ENCODE measurements at regions not wholly inside any gene's neighbourhood (a gene's known extent, or its start where the extent isn't known, plus 50 kb on each side); places are given as distances from the start of the nearest gene placed in this dataset.

GRCh38 chr20:61120595-61121515 is 131.2 kb upstream of the CDH4 start:
- DNase-seq, result no peak

GRCh38 chr20:61121661-61122060 is 130.4 kb upstream of the CDH4 start:
- no peak for DNase-seq

- no peak for DNase-seq
Measured at GRCh38 chr20:61123286-61123685, 128.8 kb upstream of the CDH4 start.

- no peak for DNase-seq
Measured at GRCh38 chr20:61123751-61124368, 128.2 kb upstream of the CDH4 start.

- DNase-seq, result no peak
Measured at GRCh38 chr20:61125076-61125475, 127.0 kb upstream of the CDH4 start.

- DNase-seq, result no peak
Measured at GRCh38 chr20:61125546-61126180, 126.4 kb upstream of the CDH4 start.

- no peak for DNase-seq
Measured at GRCh38 chr20:61126369-61127195, 125.5 kb upstream of the CDH4 start.

- DNase-seq, result no peak
Measured at GRCh38 chr20:61127311-61128039, 124.6 kb upstream of the CDH4 start.

GRCh38 chr20:61128701-61129269 is 123.3 kb upstream of the CDH4 start:
- no peak for DNase-seq

DNA sequence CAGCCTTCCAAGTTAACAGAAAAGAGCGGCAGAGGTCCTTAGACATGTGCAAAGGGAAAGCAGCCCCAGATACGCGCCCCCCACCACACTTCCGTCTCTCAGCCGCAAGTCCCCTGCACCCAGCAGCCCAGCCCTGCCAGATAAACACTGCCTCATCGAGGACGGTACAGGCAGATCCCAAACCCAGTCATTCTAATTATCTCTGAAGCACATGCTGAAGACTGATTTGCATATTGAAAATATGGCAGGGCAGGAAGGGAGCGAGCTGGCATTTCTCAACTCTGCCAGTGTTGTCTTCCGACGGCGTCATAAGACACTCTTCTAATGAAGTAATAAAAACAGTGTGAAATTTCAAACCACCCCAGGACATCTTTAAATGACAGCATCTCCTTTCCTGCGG is 122.8 kb upstream of the CDH4 start:
- no peak for DNase-seq

DNA sequence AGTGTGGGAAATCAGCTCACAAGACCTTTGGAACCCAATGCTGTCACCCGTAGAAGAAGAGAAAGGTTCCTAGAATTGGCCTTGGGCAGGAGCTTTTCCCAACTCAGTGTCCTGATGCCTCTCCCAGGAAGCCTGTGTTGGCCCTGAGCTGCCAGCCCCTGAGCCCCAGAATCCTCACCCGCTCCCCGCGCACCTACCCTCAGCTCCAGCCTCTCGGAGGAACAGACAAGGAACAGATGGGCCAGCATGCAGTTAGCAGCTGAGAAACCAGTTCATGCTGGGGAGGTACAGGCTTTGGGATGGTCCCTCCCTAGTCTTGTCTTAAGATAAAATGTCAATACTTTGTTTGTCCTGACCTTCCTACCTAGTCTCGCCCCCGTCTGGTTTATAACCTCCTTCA is 121.9 kb upstream of the CDH4 start:
- no peak for DNase-seq

DNA sequence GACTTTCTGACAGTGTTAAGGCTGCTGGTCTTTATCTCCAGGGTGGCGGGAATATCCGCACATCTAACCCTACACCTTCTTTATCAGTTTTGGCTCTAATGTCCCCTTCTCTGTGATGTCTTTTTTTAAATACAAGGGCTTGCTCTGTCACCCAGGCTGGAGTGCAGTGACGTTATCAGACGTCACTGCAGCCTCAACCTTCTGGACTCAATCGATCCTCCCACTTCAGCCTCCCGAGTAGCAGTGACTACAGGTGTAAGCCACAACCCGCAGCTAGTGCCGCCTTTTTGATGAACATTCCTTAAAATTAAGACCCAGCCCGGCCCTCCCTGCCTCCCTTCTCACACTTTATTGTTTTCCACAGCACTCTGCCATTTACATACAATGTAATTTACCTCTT is 120.1 kb upstream of the CDH4 start:
- no peak for DNase-seq

- no peak for DNase-seq
Measured at GRCh38 chr20:61133611-61134010, 118.5 kb upstream of the CDH4 start.

DNA sequence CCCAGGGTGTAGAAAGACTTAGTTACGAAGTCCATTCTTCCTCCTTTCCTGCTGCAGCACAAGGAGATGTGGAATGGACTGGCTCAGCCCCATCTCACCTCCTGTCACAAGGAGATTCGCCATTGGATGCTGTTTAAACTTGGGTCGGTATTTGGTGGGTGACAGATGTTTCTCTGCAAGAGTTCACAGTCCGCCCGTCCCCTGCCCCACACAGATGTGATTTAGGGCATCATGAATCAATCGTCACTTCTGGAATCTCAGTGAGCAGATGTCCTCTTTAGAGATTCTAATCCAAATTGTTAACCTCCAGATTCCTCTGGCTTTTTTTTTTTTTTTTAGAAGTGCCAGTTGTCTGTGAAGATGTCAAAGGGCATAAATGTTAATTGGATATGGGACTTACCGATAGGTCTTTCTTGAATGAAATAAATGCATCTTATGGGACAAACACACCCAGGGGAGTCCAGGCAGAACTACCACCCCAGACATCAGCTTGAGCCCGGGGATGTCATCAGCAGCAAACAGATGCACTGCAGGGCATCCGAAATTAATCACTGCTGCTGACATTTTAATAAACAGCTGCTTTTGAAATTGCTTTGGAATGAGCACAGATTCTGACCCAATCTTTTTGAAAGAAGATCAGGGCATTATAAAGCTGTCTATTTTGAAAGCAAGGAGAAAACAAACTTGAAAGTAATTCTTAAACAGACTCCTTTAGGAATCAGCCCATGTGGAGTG is 117.6 kb upstream of the CDH4 start:
- no peak for DNase-seq

DNA sequence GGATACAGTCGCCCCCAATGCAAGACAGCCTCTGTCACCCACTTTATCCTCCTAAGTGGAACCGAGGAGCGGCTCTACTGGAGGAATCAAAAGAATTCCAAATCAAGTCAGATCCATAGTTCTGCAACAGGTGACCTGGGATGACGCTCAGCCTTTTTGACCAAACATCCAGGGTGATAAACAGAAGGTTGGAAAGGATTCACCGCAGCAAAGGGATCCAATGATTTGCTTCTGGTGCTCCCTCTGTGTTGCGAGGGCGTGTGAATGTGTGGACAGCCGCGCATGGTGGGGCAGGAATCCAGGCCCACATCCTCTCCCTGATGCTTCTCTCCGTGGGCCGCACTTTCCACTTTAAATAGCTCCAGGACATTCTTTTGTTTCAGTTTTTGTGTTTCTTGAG is 116.8 kb upstream of the CDH4 start:
- no peak for DNase-seq

DNA sequence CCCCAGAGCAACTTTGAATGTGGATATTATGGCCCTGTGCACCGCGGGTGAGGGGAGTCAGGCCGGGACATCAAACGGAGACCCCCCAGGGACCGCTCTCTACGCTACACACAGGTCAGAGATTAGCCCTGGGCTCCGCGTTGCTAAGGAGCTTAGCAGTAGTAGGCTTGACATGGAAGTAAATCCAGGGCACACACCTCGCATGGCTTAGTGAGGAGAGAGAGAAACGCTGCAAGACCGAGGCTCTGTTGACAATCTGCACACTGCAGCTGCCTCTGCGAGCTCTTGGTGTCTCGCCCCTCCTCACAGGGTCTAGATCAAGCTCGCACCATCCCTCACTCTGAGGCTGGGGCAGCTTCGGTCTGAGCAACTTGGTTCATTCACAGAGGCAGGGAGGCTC is 116.1 kb upstream of the CDH4 start:
- no peak for DNase-seq

- no peak for DNase-seq
Measured at GRCh38 chr20:61138566-61138965, 113.5 kb upstream of the CDH4 start.

DNA sequence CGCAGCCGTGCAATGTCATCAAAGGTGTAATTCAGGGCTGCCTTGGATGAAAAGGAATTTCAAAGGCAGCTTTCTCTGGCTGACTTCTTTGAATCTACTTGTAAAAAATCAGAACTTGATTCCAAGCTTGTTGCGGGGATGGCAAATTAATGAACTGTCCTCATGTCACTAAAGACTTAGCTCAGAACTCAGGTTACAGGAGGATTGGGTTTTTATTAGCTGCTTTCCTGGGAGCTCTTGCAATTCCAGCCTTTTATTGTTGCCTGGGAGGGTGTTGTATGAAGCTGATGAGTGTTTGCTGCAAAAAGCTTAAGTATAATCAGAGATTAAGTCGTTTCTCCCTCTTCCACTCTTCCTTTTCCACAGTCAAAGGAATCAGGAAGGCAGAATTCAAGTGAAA is 113.0 kb upstream of the CDH4 start:
- no peak for DNase-seq

GRCh38 chr20:61140576-61140975 is 111.5 kb upstream of the CDH4 start:
- no peak for DNase-seq

GRCh38 chr20:61146023-61146422 is 106.0 kb upstream of the CDH4 start:
- no peak for DNase-seq

DNA sequence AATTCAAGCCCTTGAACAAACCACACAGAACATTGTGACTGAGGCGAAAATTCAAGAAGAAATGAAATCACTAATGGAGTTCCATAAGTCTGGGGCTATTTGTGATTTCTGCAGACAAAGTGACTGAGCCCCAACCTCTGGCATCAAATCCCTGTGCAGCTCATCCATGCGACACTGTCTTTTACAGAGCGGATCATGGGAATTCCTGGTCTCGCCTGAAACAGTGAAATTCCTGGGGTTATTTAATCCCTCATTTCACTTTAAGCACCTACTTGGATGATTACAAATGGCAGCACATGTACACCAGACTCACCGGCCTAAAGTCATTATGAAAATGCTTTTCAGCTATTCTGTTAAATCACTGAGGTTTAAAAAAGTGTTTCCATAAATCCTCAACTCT is 102.4 kb upstream of the CDH4 start:
- no peak for DNase-seq

Measured in NCI-H1694 (cell line).